ENCODE measurements at regions not wholly inside any gene's neighbourhood (a gene's known extent, or its start where the extent isn't known, plus 50 kb on each side); places are given as distances from the start of the nearest gene placed in this dataset.

- H3K9me3 ChIP-seq = no peaks in the 10 kb centered on the region
- POLR2A ChIA-PET = no interaction called here
- H3K9ac ChIP-seq = no peak overlapping the region
- no peaks in the 10 kb centered on the region for H4K20me1 ChIP-seq (ENCODE audit: insufficient read depth)
- H3K27me3 ChIP-seq (ENCODE audit: insufficient read depth) = no peaks in the 10 kb centered on the region
- DNase-seq = no peak
- no peaks in the 10 kb centered on the region for H3K36me3 ChIP-seq (replicated peaks in 1 of 2; ENCODE audit: control insufficient read depth in 1 of 2, insufficient read depth in 2 of 2, low read length in 1 of 2)
- no peak overlapping the region for H3K4me3 ChIP-seq (ENCODE audit: low read depth in 2 of 2, low read length in 1 of 2)
- H3K4me2 ChIP-seq = no peak overlapping the region
- H3K4me1 ChIP-seq (ENCODE audit: control insufficient read depth in 1 of 2, insufficient read depth in 2 of 2, low read depth in 1 of 2, low read length in 1 of 2) = no peaks in the 10 kb centered on the region
- CTCF ChIA-PET = no interaction called here
- no peak overlapping the region for H3K27ac ChIP-seq (ENCODE audit: low read depth in 2 of 2, low read length in 1 of 2)
- no peaks in the 10 kb centered on the region for H3K9me2 ChIP-seq
- no peaks in the 10 kb centered on the region for H3F3A ChIP-seq (replicated peaks; ENCODE audit: insufficient read depth)
- no peak for TF ChIP-seq CHD2 (IDR thresholded peaks at IDR 0.05; ENCODE audit: low read length, partially characterized antibody)
- TF ChIP-seq, protein P1, sequence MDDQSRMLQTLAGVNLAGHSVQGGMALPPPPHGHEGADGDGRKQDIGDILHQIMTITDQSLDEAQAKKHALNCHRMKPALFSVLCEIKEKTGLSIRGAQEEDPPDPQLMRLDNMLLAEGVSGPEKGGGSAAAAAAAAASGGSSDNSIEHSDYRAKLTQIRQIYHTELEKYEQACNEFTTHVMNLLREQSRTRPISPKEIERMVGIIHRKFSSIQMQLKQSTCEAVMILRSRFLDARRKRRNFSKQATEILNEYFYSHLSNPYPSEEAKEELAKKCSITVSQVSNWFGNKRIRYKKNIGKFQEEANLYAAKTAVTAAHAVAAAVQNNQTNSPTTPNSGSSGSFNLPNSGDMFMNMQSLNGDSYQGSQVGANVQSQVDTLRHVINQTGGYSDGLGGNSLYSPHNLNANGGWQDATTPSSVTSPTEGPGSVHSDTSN (IDR thresholded peaks at IDR 0.05) = no peak
- TF ChIP-seq SMC3 (IDR thresholded peaks at IDR 0.05; ENCODE audit: low read depth, low read length) = no peak
- no peak for TF ChIP-seq RAD21 (IDR thresholded peaks at IDR 0.05; ENCODE audit: low read length)
- TF ChIP-seq FOSL2 (IDR thresholded peaks at IDR 0.05; ENCODE audit: borderline replicate concordance, low read depth) = no peak
- no peak for TF ChIP-seq MEF2A (IDR thresholded peaks at IDR 0.05; ENCODE audit: borderline replicate concordance, low read depth)
- no peak for TF ChIP-seq JUND (IDR thresholded peaks at IDR 0.05)
- TF ChIP-seq ZBTB33 (IDR thresholded peaks at IDR 0.05; ENCODE audit: borderline replicate concordance, low read depth) = no peak
- TF ChIP-seq, protein P2, sequence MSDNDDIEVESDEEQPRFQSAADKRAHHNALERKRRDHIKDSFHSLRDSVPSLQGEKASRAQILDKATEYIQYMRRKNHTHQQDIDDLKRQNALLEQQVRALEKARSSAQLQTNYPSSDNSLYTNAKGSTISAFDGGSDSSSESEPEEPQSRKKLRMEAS (IDR thresholded peaks at IDR 0.05; ENCODE audit: low read depth) = no peak
- TF ChIP-seq EP300 (IDR thresholded peaks at IDR 0.05; ENCODE audit: borderline replicate concordance in 1 of 2, low read depth in 1 of 2, low read length in 1 of 2) = no peak
- no peak for TF ChIP-seq NRF1 (IDR thresholded peaks at IDR 0.05; ENCODE audit: low read depth, low read length)
- no peak for TF ChIP-seq RFX5 (IDR thresholded peaks at IDR 0.05; ENCODE audit: low read length)
- no peak for TF ChIP-seq TEAD4 (IDR thresholded peaks at IDR 0.05; ENCODE audit: borderline replicate concordance, insufficient read depth)
- TF ChIP-seq EZH2phosphoT487 (IDR thresholded peaks at IDR 0.05; ENCODE audit: borderline replicate concordance, low read depth) = no peak
- no peak for TF ChIP-seq POLR2AphosphoS5 (IDR thresholded peaks at IDR 0.05; ENCODE audit: low read depth, low read length)
- TF ChIP-seq YY1 (IDR thresholded peaks at IDR 0.05; ENCODE audit: low read depth) = no peak
- no peak for TF ChIP-seq TAF1 (IDR thresholded peaks at IDR 0.05; ENCODE audit: borderline replicate concordance, low read depth, low read length)
- H2AFZ ChIP-seq (ENCODE audit: low read depth) = no peak overlapping the region
- WGBS (ENCODE audit: low lambda C conversion rate) = 31% methylated on average over 4 of the region's 4 CpGs
- H3K79me2 ChIP-seq (ENCODE audit: insufficient read depth) = no peaks in the 10 kb centered on the region
Observed at GRCh38 chr16:73378471-73378870, 330.5 kb upstream of the ZFHX3 start.

Data from SK-N-SH (cell line).